Skeletal muscle satellite cell (primary cell): ENCODE measurements at regions not wholly inside any gene's neighbourhood (a gene's known extent, or its start where the extent isn't known, plus 50 kb on each side); places are given as distances from the start of the nearest gene placed in this dataset.
"Not testable (repeated sequence)": the region's sequence is repeated elsewhere in the genome, so short reads cannot be mapped to it uniquely, and the experiment has no call there.

ENCODE experiments used
- H3K27me3 ChIP-seq: 2 replicates; pipeline ENCODE4 v1.7.0; 2013; ENCODE audit warnings: low read length; ENCODE audit not compliant: control insufficient read depth, insufficient read depth
- H3K36me3 ChIP-seq: 2 replicates; pipeline ENCODE4 v1.7.0; 2013; ENCODE audit warnings: mild to moderate bottlenecking, control low read depth, low read length; ENCODE audit not compliant: insufficient read depth
- H3K4me1 ChIP-seq: 2 replicates; pipeline ENCODE4 v1.7.0; 2013; ENCODE audit warnings: low read length; ENCODE audit not compliant: control insufficient read depth, insufficient read depth
- H3K4me2 ChIP-seq: 2 replicates; pipeline ENCODE4 v1.7.0; 2013; ENCODE audit warnings: mild to moderate bottlenecking, low read length
- H3K4me3 ChIP-seq: 2 replicates; pipeline ENCODE4 v1.7.0; 2013; ENCODE audit warnings: low read length
- H3K9ac ChIP-seq: 2 replicates; pipeline ENCODE4 v1.7.0; 2013; ENCODE audit warnings: mild to moderate bottlenecking, low read depth, low read length, moderate library complexity
- H3K9me3 ChIP-seq: replicated peaks from 2 replicates; pipeline ENCODE4 v1.7.0; 2013; ENCODE audit warnings: mild to moderate bottlenecking, control low read depth, low read length

- Histone ChIP-seq H3K9ac (no peak overlapping the region), H3K4me2 (no peak overlapping the region), H3K27me3 (no peaks in the 10 kb centered on the region), H3K4me1 (no peaks in the 10 kb centered on the region), H3K36me3 (no peaks in the 10 kb centered on the region), H3K4me3 (no peak overlapping the region), H3K9me3 (no peaks in the 10 kb centered on the region)
These were observed 729.1 kb downstream of the DNAH5 start for GRCh38 chr5:13215370-13215769.

GRCh38 chr5:13214182-13214581 is 730.3 kb downstream of the DNAH5 start:
- Histone ChIP-seq H3K4me2 (no peak overlapping the region), H3K36me3 (no peaks in the 10 kb centered on the region), H3K9ac (no peak overlapping the region), H3K27me3 (no peaks in the 10 kb centered on the region), H3K4me1 (no peaks in the 10 kb centered on the region), H3K9me3 (no peaks in the 10 kb centered on the region), H3K4me3 (no peak overlapping the region)

DNA sequence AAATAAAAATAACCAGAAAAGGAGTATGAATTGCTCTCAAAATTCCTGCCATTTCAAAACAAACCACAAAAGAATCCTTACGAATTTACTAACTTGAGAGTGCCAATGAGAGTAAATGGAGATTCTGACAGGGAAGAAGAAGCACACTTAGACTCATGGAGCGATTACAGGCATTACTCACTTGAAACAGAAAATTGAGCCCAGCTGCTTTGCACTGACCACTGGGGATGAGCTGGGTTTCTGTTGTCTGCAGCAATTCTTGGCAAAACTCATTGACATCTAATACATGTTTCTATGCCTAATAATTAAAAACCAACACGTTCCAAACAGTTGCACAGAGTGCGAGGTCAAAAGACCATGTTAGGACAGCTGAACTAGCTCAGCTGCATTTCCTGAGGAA is 731.6 kb downstream of the DNAH5 start:
- Histone ChIP-seq H3K4me1 (no peaks in the 10 kb centered on the region), H3K36me3 (no peaks in the 10 kb centered on the region)

GRCh38 chr5:13211064-13211463 is 733.4 kb downstream of the DNAH5 start:
- no peaks in the 10 kb centered on the region for H3K9me3 ChIP-seq
- H3K4me2 ChIP-seq: no peak overlapping the region
- no peaks in the 10 kb centered on the region for H3K27me3 ChIP-seq
- H3K36me3 ChIP-seq: no peaks in the 10 kb centered on the region
- H3K9ac ChIP-seq: no peak overlapping the region
- no peak overlapping the region for H3K4me3 ChIP-seq
- H3K4me1 ChIP-seq: no peaks in the 10 kb centered on the region

More for the DNA sequence above, 731.6 kb downstream of the DNAH5 start:
- Histone ChIP-seq H3K4me2 (no peak overlapping the region), H3K4me3 (no peak overlapping the region), H3K9ac (no peak overlapping the region), H3K27me3 (no peaks in the 10 kb centered on the region), H3K9me3 (no peaks in the 10 kb centered on the region)

DNA sequence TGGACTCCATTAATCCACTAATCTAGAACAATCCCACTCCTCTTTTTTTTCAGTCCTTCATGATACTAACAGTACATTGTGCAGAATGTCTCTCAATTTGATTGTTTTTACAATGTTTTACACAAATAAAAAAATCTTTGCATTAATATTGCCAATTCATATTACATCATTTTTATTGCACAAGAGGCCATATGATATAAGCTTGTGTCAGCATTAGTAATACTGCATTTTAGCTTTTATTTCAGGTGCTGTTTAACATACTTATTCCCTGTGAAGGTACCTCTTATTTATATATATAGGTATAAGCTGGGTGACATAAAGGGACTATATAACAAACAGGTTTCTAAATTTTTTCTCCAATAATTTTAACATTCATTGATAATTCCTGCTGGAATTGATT is 737.4 kb downstream of the DNAH5 start:
- Histone ChIP-seq H3K9me3 (no peaks in the 10 kb centered on the region), H3K9ac (no peak overlapping the region), H3K4me2 (no peak overlapping the region), H3K27me3 (no peaks in the 10 kb centered on the region), H3K36me3 (no peaks in the 10 kb centered on the region), H3K4me3 (no peak overlapping the region), H3K4me1 (no peaks in the 10 kb centered on the region)

- no peaks in the 10 kb centered on the region for H3K36me3 ChIP-seq
- no peak overlapping the region for H3K4me2 ChIP-seq
- no peak overlapping the region for H3K4me3 ChIP-seq
- H3K27me3 ChIP-seq: no peaks in the 10 kb centered on the region
- H3K9me3 ChIP-seq: no peaks in the 10 kb centered on the region
- H3K9ac ChIP-seq: no peak overlapping the region
- no peaks in the 10 kb centered on the region for H3K4me1 ChIP-seq
These were observed 743.5 kb downstream of the DNAH5 start for GRCh38 chr5:13201022-13201421.

DNA sequence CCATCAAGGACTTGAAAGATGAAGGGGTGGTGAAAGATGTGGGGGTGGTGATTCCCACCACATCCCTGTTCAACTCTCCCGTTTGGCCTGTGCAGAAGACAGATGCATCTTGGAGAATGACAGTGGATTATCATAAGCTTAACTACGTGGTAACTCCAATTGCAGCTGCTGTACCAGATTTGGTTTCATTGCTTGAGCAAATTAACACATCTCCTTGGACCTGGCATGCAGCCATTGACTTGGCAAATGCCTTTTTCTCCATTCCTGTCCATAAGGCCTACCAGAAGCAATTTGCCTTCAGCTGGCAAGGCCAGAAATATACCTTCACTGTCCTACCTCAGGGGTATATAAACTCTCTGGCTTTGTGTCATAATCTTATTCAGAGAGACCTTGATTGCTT is 746.3 kb downstream of the DNAH5 start:
- not testable (repeated sequence) for H3K4me3 ChIP-seq, H3K4me1 ChIP-seq, H3K4me2 ChIP-seq, H3K9me3 ChIP-seq, H3K9ac ChIP-seq, H3K27me3 ChIP-seq, H3K36me3 ChIP-seq

- Histone ChIP-seq H3K4me3 (no peak overlapping the region), H3K36me3 (no peaks in the 10 kb centered on the region), H3K9ac (no peak overlapping the region), H3K4me1 (no peaks in the 10 kb centered on the region), H3K9me3 (no peaks in the 10 kb centered on the region), H3K4me2 (no peak overlapping the region), H3K27me3 (no peaks in the 10 kb centered on the region)
These were observed 755.0 kb downstream of the DNAH5 start for GRCh38 chr5:13189532-13189931.

DNA sequence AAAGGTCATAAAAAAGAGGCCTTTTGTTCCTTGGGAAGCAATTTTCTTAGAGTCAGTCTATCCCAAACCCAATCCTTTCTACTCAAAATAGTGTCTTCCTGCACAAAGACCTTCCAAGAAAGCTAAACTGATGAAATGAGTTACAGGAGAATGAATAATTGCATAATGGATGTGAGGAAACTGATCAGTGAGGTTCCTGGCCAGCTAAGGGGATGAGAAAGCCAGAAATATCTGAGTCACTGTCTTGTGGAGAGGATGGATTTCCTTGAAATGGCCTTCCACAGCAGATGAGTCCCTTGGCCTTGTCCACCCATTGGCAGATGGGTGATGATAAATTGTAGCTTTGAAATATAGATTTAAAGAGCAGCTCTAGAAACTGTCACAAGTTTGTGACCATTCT is 756.1 kb downstream of the DNAH5 start:
- no peak overlapping the region for H3K9ac ChIP-seq
- no peaks in the 10 kb centered on the region for H3K4me1 ChIP-seq
- no peak overlapping the region for H3K4me3 ChIP-seq
- H3K4me2 ChIP-seq: no peak overlapping the region
- H3K9me3 ChIP-seq: no peaks in the 10 kb centered on the region
- H3K36me3 ChIP-seq: no peaks in the 10 kb centered on the region
- no peaks in the 10 kb centered on the region for H3K27me3 ChIP-seq

DNA sequence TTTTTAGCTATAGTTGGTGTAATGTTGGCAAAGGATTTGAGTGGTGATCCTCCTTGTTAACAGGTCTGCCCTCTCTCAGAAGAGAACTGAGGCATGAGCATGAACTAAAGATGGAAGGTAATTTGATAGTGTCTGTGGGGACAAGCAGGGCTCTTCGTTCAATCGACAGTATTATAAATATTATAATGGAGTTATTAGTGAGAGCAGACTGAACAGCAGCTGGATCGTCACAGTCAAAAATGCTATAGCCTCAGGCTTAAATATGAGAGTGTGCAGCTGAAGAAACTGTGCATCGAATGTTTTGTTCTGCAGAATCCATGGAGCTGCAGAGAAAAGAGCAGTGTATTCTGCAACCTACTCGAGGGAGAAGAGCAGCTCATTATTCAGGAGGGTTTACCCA is 757.3 kb downstream of the DNAH5 start:
- Histone ChIP-seq H3K4me3 (no peak overlapping the region), H3K9me3 (no peaks in the 10 kb centered on the region), H3K4me1 (no peaks in the 10 kb centered on the region), H3K27me3 (no peaks in the 10 kb centered on the region), H3K4me2 (no peak overlapping the region), H3K9ac (no peak overlapping the region), H3K36me3 (no peaks in the 10 kb centered on the region)

- no peaks in the 10 kb centered on the region for H3K27me3 ChIP-seq
- no peak overlapping the region for H3K4me3 ChIP-seq
- H3K4me2 ChIP-seq: no peak overlapping the region
- no peak overlapping the region for H3K9ac ChIP-seq
- H3K9me3 ChIP-seq: no peaks in the 10 kb centered on the region
- H3K4me1 ChIP-seq: no peaks in the 10 kb centered on the region
- no peaks in the 10 kb centered on the region for H3K36me3 ChIP-seq
These were observed 758.3 kb downstream of the DNAH5 start for GRCh38 chr5:13186177-13186576.

DNA sequence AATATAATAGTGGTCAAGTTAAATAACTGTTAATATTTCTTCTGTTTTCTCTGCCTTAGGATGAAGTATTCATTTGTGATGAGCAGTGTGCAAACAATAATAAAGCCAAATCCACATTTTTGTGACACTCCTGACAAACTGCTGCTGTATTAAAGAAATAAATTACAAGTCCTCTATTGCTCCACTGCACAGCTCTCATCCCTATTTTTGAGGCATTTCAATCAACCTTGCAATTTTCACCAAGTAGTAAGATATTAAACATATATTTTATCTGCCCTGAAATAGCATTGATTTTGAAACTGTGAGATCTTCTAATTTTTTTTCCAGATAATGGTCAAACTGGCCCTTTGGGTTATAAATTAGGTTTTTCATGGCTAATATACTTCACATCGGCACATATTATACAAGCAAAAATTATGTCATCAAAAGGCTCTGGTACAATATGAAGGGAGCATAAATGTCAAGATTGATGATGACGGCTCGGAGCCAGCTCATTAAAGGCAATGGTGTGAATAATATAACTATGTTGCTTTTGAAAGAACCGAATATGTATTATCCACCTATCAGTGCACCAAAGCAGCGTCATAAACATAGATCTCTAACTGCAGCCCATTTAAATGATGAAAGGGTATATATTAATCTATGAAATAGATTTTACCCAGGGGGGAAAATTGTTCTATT is 764.9 kb downstream of the DNAH5 start:
- no peak overlapping the region for H3K4me3 ChIP-seq
- H3K4me2 ChIP-seq: no peak overlapping the region
- no peaks in the 10 kb centered on the region for H3K4me1 ChIP-seq
- no peaks in the 10 kb centered on the region for H3K9me3 ChIP-seq
- no peaks in the 10 kb centered on the region for H3K36me3 ChIP-seq
- no peaks in the 10 kb centered on the region for H3K27me3 ChIP-seq
- no peak overlapping the region for H3K9ac ChIP-seq
